Memory B cell (primary cell): ENCODE measurements at regions not wholly inside any gene's neighbourhood (a gene's known extent, or its start where the extent isn't known, plus 50 kb on each side); places are given as distances from the start of the nearest gene placed in this dataset.
"Not testable (repeated sequence)": the region's sequence is repeated elsewhere in the genome, so short reads cannot be mapped to it uniquely, and the experiment has no call there.

Source experiments
- ATAC-seq: fragments of 150-1000 bp; cut with Tn5 transposase; 2 replicates; pipeline ENCODE4 v1.10.0; 2021; ENCODE audit warnings: low read depth, mild to moderate bottlenecking, moderate library complexity
- DNase-seq, 2 donors: peaks; one replicate each; pipeline ENCODE4 v3.0.0; 2022; ENCODE audit warnings: low spot score in 2 of 2
- H3K27ac Mint-ChIP-seq: one replicate; pipeline ENCODE4 v1.8.0; 2022; ENCODE audit warnings: mild to moderate bottlenecking, moderate library complexity, mixed read lengths
- H3K27me3 Mint-ChIP-seq: one replicate; pipeline ENCODE4 v1.8.0; 2022; ENCODE audit warnings: mixed read lengths
- H3K36me3 Mint-ChIP-seq: one replicate; pipeline ENCODE4 v1.8.0; 2022; ENCODE audit warnings: mild to moderate bottlenecking, mixed read lengths
- H3K4me1 Mint-ChIP-seq: one replicate; pipeline ENCODE4 v1.8.0; 2022; ENCODE audit warnings: mixed read lengths
- H3K4me3 Mint-ChIP-seq: one replicate; pipeline ENCODE4 v1.8.0; 2022; ENCODE audit warnings: mild to moderate bottlenecking, moderate library complexity, mixed read lengths
- H3K9me3 Mint-ChIP-seq: one replicate; pipeline ENCODE4 v1.8.0; 2022; ENCODE audit warnings: mixed read lengths

GRCh38 chr7:153642989-153643388, 409.2 kb upstream of the DPP6 start:
- peaks cover 12% of the 10 kb centered on the region for H3K9me3 Mint-ChIP-seq
- no peak overlapping the region for H3K27ac Mint-ChIP-seq
- ATAC-seq: no peak
- H3K27me3 Mint-ChIP-seq: no peaks in the 10 kb centered on the region
- DNase-seq: no peak
- no peaks in the 10 kb centered on the region for H3K36me3 Mint-ChIP-seq
- H3K4me3 Mint-ChIP-seq: no peak overlapping the region
- no peaks in the 10 kb centered on the region for H3K4me1 Mint-ChIP-seq

GRCh38 chr7:153657182-153657800, 394.9 kb upstream of the DPP6 start:
- no peaks in the 10 kb centered on the region for H3K36me3 Mint-ChIP-seq
- no peak for DNase-seq
- peaks cover 5% of the 10 kb centered on the region for H3K9me3 Mint-ChIP-seq
- no peak for ATAC-seq
- H3K27ac Mint-ChIP-seq: no peak overlapping the region
- H3K27me3 Mint-ChIP-seq: no peaks in the 10 kb centered on the region
- H3K4me1 Mint-ChIP-seq: no peaks in the 10 kb centered on the region
- H3K4me3 Mint-ChIP-seq: no peak overlapping the region

GRCh38 chr7:153675131-153675530, 377.1 kb upstream of the DPP6 start:
- H3K9me3 Mint-ChIP-seq: peaks cover 4% of the 10 kb centered on the region
- no peaks in the 10 kb centered on the region for H3K27me3 Mint-ChIP-seq
- no peak for DNase-seq
- H3K27ac Mint-ChIP-seq: no peak overlapping the region
- H3K36me3 Mint-ChIP-seq: no peaks in the 10 kb centered on the region
- no peaks in the 10 kb centered on the region for H3K4me1 Mint-ChIP-seq
- no peak for ATAC-seq
- no peak overlapping the region for H3K4me3 Mint-ChIP-seq

- no peak overlapping the region for H3K4me3 Mint-ChIP-seq
- H3K9me3 Mint-ChIP-seq: peaks cover 1% of the 10 kb centered on the region
- ATAC-seq: no peak
- no peak for DNase-seq
- H3K36me3 Mint-ChIP-seq: no peaks in the 10 kb centered on the region
- H3K4me1 Mint-ChIP-seq: no peaks in the 10 kb centered on the region
- H3K27ac Mint-ChIP-seq: no peak overlapping the region
- H3K27me3 Mint-ChIP-seq: no peaks in the 10 kb centered on the region
Observed at GRCh38 chr7:153682628-153683027, 369.6 kb upstream of the DPP6 start.

GRCh38 chr7:153696242-153696641, 356.0 kb upstream of the DPP6 start:
- no peak overlapping the region for H3K4me3 Mint-ChIP-seq
- no peaks in the 10 kb centered on the region for H3K4me1 Mint-ChIP-seq
- H3K27me3 Mint-ChIP-seq: no peaks in the 10 kb centered on the region
- DNase-seq (no peak), ATAC-seq (no peak)
- no peak overlapping the region for H3K27ac Mint-ChIP-seq
- peaks cover 2% of the 10 kb centered on the region for H3K9me3 Mint-ChIP-seq
- no peaks in the 10 kb centered on the region for H3K36me3 Mint-ChIP-seq

GRCh38 chr7:153698046-153698445, 354.2 kb upstream of the DPP6 start:
- Mint-ChIP-seq H3K9me3 (peaks cover 2% of the 10 kb centered on the region), H3K36me3 (no peaks in the 10 kb centered on the region), H3K27me3 (no peaks in the 10 kb centered on the region), H3K4me1 (no peaks in the 10 kb centered on the region), H3K4me3 (no peak overlapping the region), H3K27ac (no peak overlapping the region)
- ATAC-seq (no peak), DNase-seq (no peak)

- H3K27me3 Mint-ChIP-seq: no peaks in the 10 kb centered on the region
- no peak for DNase-seq
- no peaks in the 10 kb centered on the region for H3K36me3 Mint-ChIP-seq
- H3K27ac Mint-ChIP-seq: no peak overlapping the region
- H3K9me3 Mint-ChIP-seq: peaks cover 2% of the 10 kb centered on the region
- H3K4me3 Mint-ChIP-seq: no peak overlapping the region
- no peak for ATAC-seq
- no peaks in the 10 kb centered on the region for H3K4me1 Mint-ChIP-seq
Observed at GRCh38 chr7:153701678-153702077, 350.5 kb upstream of the DPP6 start.

- H3K27ac Mint-ChIP-seq, ATAC-seq, DNase-seq, H3K27me3 Mint-ChIP-seq, H3K9me3 Mint-ChIP-seq, H3K4me1 Mint-ChIP-seq, H3K36me3 Mint-ChIP-seq, H3K4me3 Mint-ChIP-seq: not testable (repeated sequence)
Observed at GRCh38 chr7:153723892-153724291, 328.3 kb upstream of the DPP6 start.

GRCh38 chr7:153731504-153731903, 320.7 kb upstream of the DPP6 start:
- not testable (repeated sequence) for H3K27me3 Mint-ChIP-seq, H3K9me3 Mint-ChIP-seq, H3K27ac Mint-ChIP-seq, H3K4me3 Mint-ChIP-seq, ATAC-seq, DNase-seq, H3K4me1 Mint-ChIP-seq, H3K36me3 Mint-ChIP-seq

- H3K27me3 Mint-ChIP-seq, DNase-seq, H3K4me3 Mint-ChIP-seq, H3K9me3 Mint-ChIP-seq, H3K4me1 Mint-ChIP-seq, H3K36me3 Mint-ChIP-seq, ATAC-seq, H3K27ac Mint-ChIP-seq: not testable (repeated sequence)
Observed at GRCh38 chr7:153743434-153743833, 308.8 kb upstream of the DPP6 start.

- not testable (repeated sequence) for H3K9me3 Mint-ChIP-seq, H3K4me3 Mint-ChIP-seq, H3K4me1 Mint-ChIP-seq
Observed at GRCh38 chr7:153747969-153748368, 304.2 kb upstream of the DPP6 start.

GRCh38 chr7:153748885-153749284, 303.3 kb upstream of the DPP6 start:
- not testable (repeated sequence) for H3K9me3 Mint-ChIP-seq, H3K4me1 Mint-ChIP-seq, H3K4me3 Mint-ChIP-seq, ATAC-seq, H3K36me3 Mint-ChIP-seq, H3K27me3 Mint-ChIP-seq, H3K27ac Mint-ChIP-seq, DNase-seq

More at GRCh38 chr7:153747969-153748368, 304.2 kb upstream of the DPP6 start:
- ATAC-seq, DNase-seq, H3K27ac Mint-ChIP-seq, H3K36me3 Mint-ChIP-seq, H3K27me3 Mint-ChIP-seq: not testable (repeated sequence)

- not testable (repeated sequence) for H3K27me3 Mint-ChIP-seq, H3K27ac Mint-ChIP-seq, ATAC-seq, H3K9me3 Mint-ChIP-seq, DNase-seq, H3K4me3 Mint-ChIP-seq, H3K36me3 Mint-ChIP-seq, H3K4me1 Mint-ChIP-seq
Observed at GRCh38 chr7:153765869-153766268, 286.3 kb upstream of the DPP6 start.

GRCh38 chr7:153766926-153767325, 285.3 kb upstream of the DPP6 start:
- not testable (repeated sequence) for H3K27me3 Mint-ChIP-seq, H3K27ac Mint-ChIP-seq, H3K36me3 Mint-ChIP-seq, H3K9me3 Mint-ChIP-seq, H3K4me3 Mint-ChIP-seq, ATAC-seq, H3K4me1 Mint-ChIP-seq, DNase-seq

- H3K27ac Mint-ChIP-seq: no peak overlapping the region
- no peaks in the 10 kb centered on the region for H3K27me3 Mint-ChIP-seq
- ATAC-seq (no peak), DNase-seq (no peak)
- H3K4me3 Mint-ChIP-seq: no peak overlapping the region
- no peaks in the 10 kb centered on the region for H3K36me3 Mint-ChIP-seq
- no peaks in the 10 kb centered on the region for H3K4me1 Mint-ChIP-seq
- H3K9me3 Mint-ChIP-seq: peaks cover 5% of the 10 kb centered on the region
Observed at GRCh38 chr7:153772966-153773365, 279.2 kb upstream of the DPP6 start.
